Activated naive CD4-positive, alpha-beta T cell treated with anti-CD3 and anti-CD28 coated beads, Interleukin-2, amount 50 U/mL, for 24 hours (primary cell): ENCODE measurements at regions not wholly inside any gene's neighbourhood (a gene's known extent, or its start where the extent isn't known, plus 50 kb on each side); places are given as distances from the start of the nearest gene placed in this dataset.

Experiments used
- H3K27ac Mint-ChIP-seq: one replicate; pipeline ENCODE4 v1.8.0; 2021; ENCODE audit warnings: mild to moderate bottlenecking, mixed read lengths
- H3K27me3 Mint-ChIP-seq: one replicate; pipeline ENCODE4 v1.8.0; 2021; ENCODE audit warnings: mixed read lengths
- H3K36me3 Mint-ChIP-seq: one replicate; pipeline ENCODE4 v1.8.0; 2021; ENCODE audit warnings: mixed read lengths
- H3K4me1 Mint-ChIP-seq: one replicate; pipeline ENCODE4 v1.8.0; 2021; ENCODE audit warnings: mixed read lengths
- H3K4me3 Mint-ChIP-seq: one replicate; pipeline ENCODE4 v1.8.0; 2021; ENCODE audit warnings: mild to moderate bottlenecking, mixed read lengths
- H3K9me3 Mint-ChIP-seq: one replicate; pipeline ENCODE4 v1.8.0; 2021; ENCODE audit warnings: mixed read lengths

DNA sequence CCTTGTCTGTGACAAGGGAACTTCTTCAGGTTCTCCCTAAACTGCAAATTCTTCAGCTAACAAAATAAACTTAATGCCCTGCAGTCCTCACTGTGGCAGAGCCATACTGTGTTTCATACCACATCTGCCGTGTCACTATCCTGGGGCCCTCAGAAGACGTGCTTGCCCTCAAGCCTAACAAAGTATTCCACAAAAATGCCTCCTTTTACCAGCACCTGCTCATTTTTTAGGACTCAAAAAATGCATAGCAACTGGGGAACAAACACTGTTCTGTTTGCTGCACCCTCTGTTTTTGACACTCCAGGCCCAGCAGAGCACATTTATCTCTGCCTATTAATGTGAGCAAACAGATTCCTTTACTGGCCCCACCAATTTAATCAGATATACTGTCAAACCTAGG, 270.7 kb upstream of the SSTR1 start:
- H3K4me1 Mint-ChIP-seq: no peaks in the 10 kb centered on the region
- no peaks in the 10 kb centered on the region for H3K9me3 Mint-ChIP-seq

GRCh38 chr14:37939442-37940028, 268.2 kb upstream of the SSTR1 start:
- H3K27me3 Mint-ChIP-seq: no peaks in the 10 kb centered on the region
- no peak overlapping the region for H3K27ac Mint-ChIP-seq
- H3K9me3 Mint-ChIP-seq: no peaks in the 10 kb centered on the region
- no peaks in the 10 kb centered on the region for H3K36me3 Mint-ChIP-seq
- no peaks in the 10 kb centered on the region for H3K4me1 Mint-ChIP-seq
- H3K4me3 Mint-ChIP-seq: no peak overlapping the region

More for the DNA sequence above, 270.7 kb upstream of the SSTR1 start:
- H3K4me3 Mint-ChIP-seq: no peak overlapping the region
- no peaks in the 10 kb centered on the region for H3K36me3 Mint-ChIP-seq
- H3K27ac Mint-ChIP-seq: no peak overlapping the region
- H3K27me3 Mint-ChIP-seq: no peaks in the 10 kb centered on the region

- Mint-ChIP-seq H3K4me3 (no peak overlapping the region), H3K4me1 (no peaks in the 10 kb centered on the region), H3K36me3 (no peaks in the 10 kb centered on the region), H3K27me3 (no peaks in the 10 kb centered on the region), H3K27ac (no peak overlapping the region), H3K9me3 (no peaks in the 10 kb centered on the region)
These were observed 261.7 kb upstream of the SSTR1 start for GRCh38 chr14:37945959-37946358.

GRCh38 chr14:37946819-37947218, 260.9 kb upstream of the SSTR1 start:
- H3K4me3 Mint-ChIP-seq: no peak overlapping the region
- H3K4me1 Mint-ChIP-seq: no peaks in the 10 kb centered on the region
- H3K9me3 Mint-ChIP-seq: no peaks in the 10 kb centered on the region
- H3K36me3 Mint-ChIP-seq: no peaks in the 10 kb centered on the region
- no peaks in the 10 kb centered on the region for H3K27me3 Mint-ChIP-seq
- no peak overlapping the region for H3K27ac Mint-ChIP-seq

DNA sequence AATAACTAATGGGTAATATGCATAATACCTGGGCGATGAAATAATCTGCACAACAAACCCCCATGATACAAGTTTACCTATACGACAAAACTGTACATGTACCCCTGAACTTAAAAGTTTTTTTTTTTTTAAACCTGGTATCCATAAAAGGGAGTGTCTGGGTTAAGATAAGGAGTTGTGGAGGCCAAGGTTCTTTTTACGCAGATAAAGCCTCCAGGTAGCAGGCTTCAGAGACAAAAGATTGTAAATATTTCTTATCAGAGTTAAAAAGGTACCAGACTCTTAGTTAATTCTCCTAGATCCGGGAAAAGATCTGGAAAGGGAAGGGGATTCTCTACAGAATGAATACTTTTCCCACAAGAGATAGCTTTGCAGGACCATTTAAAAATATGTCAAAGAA, 259.4 kb upstream of the SSTR1 start:
- H3K27me3 Mint-ChIP-seq: no peaks in the 10 kb centered on the region
- H3K36me3 Mint-ChIP-seq: no peaks in the 10 kb centered on the region
- H3K9me3 Mint-ChIP-seq: no peaks in the 10 kb centered on the region
- H3K27ac Mint-ChIP-seq: no peak overlapping the region
- no peaks in the 10 kb centered on the region for H3K4me1 Mint-ChIP-seq
- no peak overlapping the region for H3K4me3 Mint-ChIP-seq

DNA sequence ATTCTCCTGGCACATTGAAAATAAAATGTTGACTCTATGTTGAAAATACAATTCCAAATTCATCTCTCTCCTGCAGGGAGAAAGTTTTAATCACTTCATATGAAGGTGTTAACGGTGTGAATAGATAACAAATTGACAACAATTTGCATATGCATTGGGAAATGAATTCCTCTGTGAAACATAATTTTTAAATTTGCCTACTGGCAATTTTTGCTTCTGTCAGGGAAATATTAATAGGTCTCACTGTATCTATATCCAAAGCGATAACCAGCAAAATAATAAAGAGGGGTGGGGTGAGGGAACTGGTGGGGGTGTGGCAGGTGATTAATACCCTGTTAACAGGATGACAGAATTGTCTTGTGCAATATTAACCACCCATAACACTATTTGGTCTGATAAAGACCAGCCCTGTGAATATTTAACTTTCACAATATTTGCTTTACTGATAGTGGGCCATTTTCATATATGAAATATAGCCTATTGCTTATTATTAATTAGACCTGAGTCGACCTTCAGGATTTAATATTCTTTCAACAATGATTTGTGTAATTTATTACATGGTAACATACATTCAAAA, 239.0 kb upstream of the SSTR1 start:
- Mint-ChIP-seq H3K4me1 (peaks cover 13% of the 10 kb centered on the region), H3K27ac (no peak overlapping the region), H3K9me3 (no peaks in the 10 kb centered on the region), H3K36me3 (no peaks in the 10 kb centered on the region), H3K27me3 (peaks cover 1% of the 10 kb centered on the region), H3K4me3 (no peak overlapping the region)

DNA sequence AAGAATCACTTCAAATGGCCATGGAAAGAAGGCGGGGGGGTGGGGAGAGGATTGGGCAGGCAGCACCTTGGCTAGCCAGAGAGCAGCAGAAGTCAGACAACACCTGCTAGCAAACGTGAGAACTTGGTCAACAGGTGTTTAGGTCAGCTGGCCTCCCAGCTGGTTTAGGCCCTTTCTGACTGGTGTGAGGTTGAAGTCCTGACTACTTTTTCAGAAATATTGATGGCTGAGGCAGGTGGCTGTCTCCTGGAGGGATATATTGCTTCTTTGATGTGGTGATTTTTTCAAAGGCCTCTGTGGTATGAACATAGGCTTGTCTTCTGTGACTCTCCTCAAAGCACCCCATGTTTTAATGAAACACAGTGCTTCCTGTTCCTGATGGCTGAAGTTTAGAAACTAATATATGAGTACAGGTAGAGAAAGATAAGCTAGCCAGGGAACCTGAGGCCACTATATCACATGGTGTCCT, 238.2 kb upstream of the SSTR1 start:
- Mint-ChIP-seq H3K27ac (no peak overlapping the region), H3K27me3 (peaks cover 2% of the 10 kb centered on the region), H3K9me3 (no peaks in the 10 kb centered on the region), H3K4me3 (no peak overlapping the region), H3K4me1 (peaks cover 13% of the 10 kb centered on the region), H3K36me3 (no peaks in the 10 kb centered on the region)

GRCh38 chr14:37970696-37971095, 237.0 kb upstream of the SSTR1 start:
- Mint-ChIP-seq H3K4me1 (peaks cover 13% of the 10 kb centered on the region), H3K4me3 (no peak overlapping the region)

DNA sequence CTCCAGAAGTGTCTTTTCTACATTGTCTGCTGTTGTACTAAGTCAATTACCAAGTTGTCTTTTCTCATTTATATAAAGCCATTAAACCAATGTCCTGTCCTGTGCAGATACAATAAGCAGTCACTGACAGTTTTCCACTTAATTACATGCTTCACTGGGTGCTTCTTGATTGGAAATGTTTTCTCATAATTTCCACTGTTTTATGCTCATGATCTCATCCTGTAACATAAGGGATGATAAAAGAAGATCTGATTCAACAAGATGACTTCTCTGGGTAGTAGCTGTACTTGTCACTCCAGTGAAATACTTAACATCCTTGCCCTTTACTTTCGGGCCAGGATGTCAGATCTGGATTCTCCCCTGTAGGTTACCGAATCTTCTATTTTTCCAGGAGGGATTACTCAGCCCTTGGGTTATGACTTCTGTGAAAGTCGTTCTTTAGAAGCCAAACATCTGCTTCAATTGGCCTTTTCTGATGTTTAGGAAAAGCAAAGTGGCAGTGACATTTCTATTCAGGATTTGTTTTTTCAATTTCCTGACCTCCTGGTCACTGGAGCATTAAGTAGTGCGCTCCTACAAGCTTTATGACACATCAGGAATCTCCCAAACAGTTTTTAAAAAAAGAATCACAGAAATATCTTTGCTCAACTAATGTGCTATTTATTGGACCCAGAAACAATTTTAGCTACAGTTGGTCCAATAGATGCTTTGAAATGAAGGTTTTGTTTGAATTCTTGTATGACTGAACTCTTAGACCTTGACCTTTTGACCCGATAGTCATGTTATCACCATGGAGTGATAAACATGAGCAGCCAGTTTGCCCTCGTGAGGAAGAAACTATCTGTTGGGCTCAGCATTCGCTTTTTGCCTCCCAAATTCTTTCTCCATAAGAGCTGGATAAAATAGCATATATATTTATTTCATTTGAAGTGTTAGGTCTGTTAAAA, 234.5 kb upstream of the SSTR1 start:
- Mint-ChIP-seq H3K4me1 (peaks cover 13% of the 10 kb centered on the region), H3K4me3 (no peak overlapping the region), H3K9me3 (no peaks in the 10 kb centered on the region), H3K36me3 (no peaks in the 10 kb centered on the region), H3K27ac (no peak overlapping the region), H3K27me3 (peaks cover 4% of the 10 kb centered on the region)

More at GRCh38 chr14:37970696-37971095, 237.0 kb upstream of the SSTR1 start:
- Mint-ChIP-seq H3K27ac (no peak overlapping the region), H3K9me3 (no peaks in the 10 kb centered on the region), H3K36me3 (no peaks in the 10 kb centered on the region), H3K27me3 (peaks cover 4% of the 10 kb centered on the region)

DNA sequence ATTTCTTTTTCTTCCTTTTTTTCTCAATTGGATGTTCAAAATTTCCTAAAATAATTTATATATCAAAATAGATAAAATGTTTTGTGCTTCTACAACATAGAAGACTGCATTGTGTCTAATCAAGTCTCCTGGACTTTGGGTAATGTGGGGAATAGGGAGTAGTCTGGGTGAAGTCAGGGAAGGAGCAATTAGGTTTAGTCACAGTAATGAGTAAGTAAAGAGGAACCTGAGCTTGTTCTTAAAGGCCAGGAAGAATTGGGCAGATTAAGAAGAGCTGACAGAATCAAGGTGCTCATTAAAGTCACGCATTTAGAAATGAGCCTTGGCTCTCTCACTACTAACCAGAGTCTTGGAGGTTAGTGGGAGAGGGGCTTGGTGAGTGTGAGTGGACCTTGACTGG, 233.3 kb upstream of the SSTR1 start:
- Mint-ChIP-seq H3K27ac (no peak overlapping the region), H3K36me3 (no peaks in the 10 kb centered on the region), H3K4me1 (peaks cover 8% of the 10 kb centered on the region), H3K4me3 (no peak overlapping the region), H3K27me3 (peaks cover 4% of the 10 kb centered on the region), H3K9me3 (no peaks in the 10 kb centered on the region)

DNA sequence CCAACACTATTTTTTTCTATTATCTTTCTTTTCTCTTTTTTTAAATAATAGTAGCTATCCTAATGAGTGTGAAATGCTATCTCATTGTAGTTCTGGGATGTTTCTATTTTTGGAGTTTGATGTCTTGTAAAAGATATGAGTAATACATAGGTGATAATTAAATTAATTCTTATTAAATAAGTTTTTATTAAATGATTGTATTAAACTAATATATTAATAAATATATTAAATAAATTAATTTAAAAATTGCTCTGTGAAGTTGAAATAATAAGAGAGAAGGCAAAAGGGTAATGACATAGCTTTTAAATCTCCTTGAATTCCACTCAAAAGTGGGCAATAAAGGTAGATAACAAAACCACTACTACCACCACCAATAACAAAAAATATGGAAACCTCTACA, 230.2 kb upstream of the SSTR1 start:
- no peak overlapping the region for H3K27ac Mint-ChIP-seq
- H3K4me1 Mint-ChIP-seq: no peaks in the 10 kb centered on the region
- H3K36me3 Mint-ChIP-seq: peaks cover 4% of the 10 kb centered on the region

GRCh38 chr14:37985826-37986470, 221.8 kb upstream of the SSTR1 start:
- no peak overlapping the region for H3K4me3 Mint-ChIP-seq
- H3K27me3 Mint-ChIP-seq: no peaks in the 10 kb centered on the region
- H3K4me1 Mint-ChIP-seq: peaks cover 13% of the 10 kb centered on the region
- peaks cover 3% of the 10 kb centered on the region for H3K36me3 Mint-ChIP-seq
- H3K9me3 Mint-ChIP-seq: peaks cover 9% of the 10 kb centered on the region
- no peak overlapping the region for H3K27ac Mint-ChIP-seq

More for the DNA sequence above, 230.2 kb upstream of the SSTR1 start:
- Mint-ChIP-seq H3K27me3 (peaks cover 3% of the 10 kb centered on the region), H3K4me3 (no peak overlapping the region), H3K9me3 (peaks cover 9% of the 10 kb centered on the region)

DNA sequence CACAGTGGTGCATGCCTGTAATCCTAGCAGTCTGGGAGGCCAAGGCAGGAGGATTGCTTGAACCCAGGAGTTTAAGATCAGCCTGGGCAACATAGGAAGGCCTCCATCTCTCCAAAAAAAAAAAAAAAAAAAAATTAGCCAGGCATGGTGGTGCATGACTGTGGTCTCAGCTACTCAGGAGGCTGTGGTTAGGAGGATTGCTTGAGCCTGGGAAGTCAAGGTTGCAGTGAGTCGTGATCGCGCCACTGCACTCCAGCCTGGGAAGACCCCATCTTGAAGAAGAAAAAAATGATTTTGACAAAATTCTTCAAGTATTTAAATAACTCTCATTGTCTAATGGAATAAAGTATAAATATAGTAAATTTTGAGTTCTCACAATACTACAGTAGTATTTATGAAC, 219.2 kb upstream of the SSTR1 start:
- Mint-ChIP-seq H3K4me3 (no peak overlapping the region), H3K27ac (no peak overlapping the region), H3K27me3 (no peaks in the 10 kb centered on the region), H3K4me1 (peaks cover 9% of the 10 kb centered on the region), H3K9me3 (no peaks in the 10 kb centered on the region), H3K36me3 (no peaks in the 10 kb centered on the region)

GRCh38 chr14:37991027-37991426, 216.7 kb upstream of the SSTR1 start:
- H3K9me3 Mint-ChIP-seq: no peaks in the 10 kb centered on the region
- no peak overlapping the region for H3K27ac Mint-ChIP-seq
- no peak overlapping the region for H3K4me3 Mint-ChIP-seq
- H3K27me3 Mint-ChIP-seq: no peaks in the 10 kb centered on the region
- H3K36me3 Mint-ChIP-seq: no peaks in the 10 kb centered on the region
- H3K4me1 Mint-ChIP-seq: peaks cover 3% of the 10 kb centered on the region

- Mint-ChIP-seq H3K4me3 (no peak overlapping the region), H3K27ac (no peak overlapping the region), H3K9me3 (no peaks in the 10 kb centered on the region), H3K4me1 (no peaks in the 10 kb centered on the region), H3K27me3 (no peaks in the 10 kb centered on the region), H3K36me3 (no peaks in the 10 kb centered on the region)
These were observed 215.2 kb upstream of the SSTR1 start for GRCh38 chr14:37992499-37992898.
